ENCODE measurements at regions not wholly inside any gene's neighbourhood (a gene's known extent, or its start where the extent isn't known, plus 50 kb on each side); places are given as distances from the start of the nearest gene placed in this dataset.

DNA sequence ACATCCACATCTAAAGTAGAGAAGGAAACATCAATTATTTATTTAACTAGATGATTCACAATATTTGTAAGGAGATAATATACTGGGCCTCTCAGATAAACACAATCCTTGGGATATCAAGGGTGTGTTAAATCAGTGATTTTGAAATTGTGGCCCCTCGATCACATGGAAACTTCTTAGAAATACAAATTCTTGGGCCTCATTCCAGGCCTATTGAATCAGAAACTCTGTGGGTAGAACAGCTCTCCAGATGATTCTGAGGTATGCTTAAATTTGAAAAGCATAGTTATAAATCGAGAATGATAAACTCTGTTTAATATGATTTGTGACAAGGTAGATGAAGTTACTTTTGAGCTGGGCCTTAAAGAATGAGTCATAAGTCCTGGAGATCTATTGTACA is 64.3 kb upstream of the GPR174 start:
- Histone ChIP-seq H4K20me1 (ENCODE audit: control insufficient read depth, insufficient read depth, insufficient read length) (no peaks in the 10 kb centered on the region), H3T11ph (ENCODE audit: low read length) (no peak overlapping the region), H3K9me3 (ENCODE audit: control insufficient read depth, low read depth, low read length) (peaks cover 6% of the 10 kb centered on the region), H3K18ac (ENCODE audit: insufficient read length, low read depth, low read length) (no peak overlapping the region), H3K4ac (ENCODE audit: low read depth, low read length) (no peak overlapping the region), H3K79me1 (ENCODE audit: insufficient read depth, low read depth, low read length, poor library complexity, severe bottlenecking) (no peaks in the 10 kb centered on the region), H4K8ac (replicated peaks; ENCODE audit: insufficient read length, low read depth, low read length) (no peak overlapping the region), H2BK120ac (ENCODE audit: low read depth, low read length, poor library complexity, severe bottlenecking) (no peak overlapping the region), H3K4me1 (ENCODE audit: insufficient read depth, low read length) (no peaks in the 10 kb centered on the region), H3K27me3 (ENCODE audit: insufficient read depth, low read length) (no peaks in the 10 kb centered on the region), H4K91ac (ENCODE audit: insufficient read length, low read depth, low read length) (no peak overlapping the region), H3K56ac (ENCODE audit: insufficient read length, low read depth, low read length) (no peak overlapping the region), H3K79me2 (ENCODE audit: insufficient read depth, low read length) (no peaks in the 10 kb centered on the region), H3K14ac (ENCODE audit: insufficient read depth, low read length) (no peak overlapping the region), H2BK5ac (ENCODE audit: insufficient read length, low read length) (no peak overlapping the region), H4K5ac (ENCODE audit: insufficient read length, low read depth, low read length) (no peak overlapping the region), H2BK15ac (ENCODE audit: low read depth, low read length) (no peak overlapping the region), H2BK12ac (ENCODE audit: insufficient read length, low read depth, low read length) (no peak overlapping the region), H3K23ac (ENCODE audit: insufficient read length, low read depth, low read length) (no peak overlapping the region), H2AK5ac (ENCODE audit: insufficient read length, low read length) (no peak overlapping the region), H3K23me2 (ENCODE audit: insufficient read length, low read depth, low read length, poor library complexity, severe bottlenecking) (no peaks in the 10 kb centered on the region), H3K27ac (ENCODE audit: insufficient read length, low read depth, low read length) (no peak overlapping the region), H3K9ac (ENCODE audit: extremely low read depth, insufficient read length, low read length) (no peak overlapping the region), H2BK20ac (ENCODE audit: low read depth, low read length, poor library complexity, severe bottlenecking) (no peak overlapping the region), H3K4me2 (ENCODE audit: insufficient read depth, insufficient read length, low read length) (no peak overlapping the region), H2AFZ (ENCODE audit: low read length) (no peak overlapping the region)
- peaks cover 5% of the 10 kb centered on the region in 2 experiments for H3K4me1 Mint-ChIP-seq
- no peak for DNase-seq
- H3K27me3 Mint-ChIP-seq (ENCODE audit: low read depth) = no peaks in the 10 kb centered on the region
- TF ChIP-seq, protein P1, sequence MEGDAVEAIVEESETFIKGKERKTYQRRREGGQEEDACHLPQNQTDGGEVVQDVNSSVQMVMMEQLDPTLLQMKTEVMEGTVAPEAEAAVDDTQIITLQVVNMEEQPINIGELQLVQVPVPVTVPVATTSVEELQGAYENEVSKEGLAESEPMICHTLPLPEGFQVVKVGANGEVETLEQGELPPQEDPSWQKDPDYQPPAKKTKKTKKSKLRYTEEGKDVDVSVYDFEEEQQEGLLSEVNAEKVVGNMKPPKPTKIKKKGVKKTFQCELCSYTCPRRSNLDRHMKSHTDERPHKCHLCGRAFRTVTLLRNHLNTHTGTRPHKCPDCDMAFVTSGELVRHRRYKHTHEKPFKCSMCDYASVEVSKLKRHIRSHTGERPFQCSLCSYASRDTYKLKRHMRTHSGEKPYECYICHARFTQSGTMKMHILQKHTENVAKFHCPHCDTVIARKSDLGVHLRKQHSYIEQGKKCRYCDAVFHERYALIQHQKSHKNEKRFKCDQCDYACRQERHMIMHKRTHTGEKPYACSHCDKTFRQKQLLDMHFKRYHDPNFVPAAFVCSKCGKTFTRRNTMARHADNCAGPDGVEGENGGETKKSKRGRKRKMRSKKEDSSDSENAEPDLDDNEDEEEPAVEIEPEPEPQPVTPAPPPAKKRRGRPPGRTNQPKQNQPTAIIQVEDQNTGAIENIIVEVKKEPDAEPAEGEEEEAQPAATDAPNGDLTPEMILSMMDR (conservative IDR thresholded peaks at IDR 0.05) = no peak
- WGBS (ENCODE audit: extremely low coverage, insufficient read length, low lambda C conversion rate) = no CpG with 5 or more reads among the region's 2 CpGs
- H3K27ac Mint-ChIP-seq = no peak overlapping the region
- peaks cover 44 to 52% of the 10 kb centered on the region in 2 experiments for H3K9me3 Mint-ChIP-seq
- peaks cover 0 to 2% (median 0%) of the 10 kb centered on the region in 3 experiments; a peak in 2 of 7 replicates for H3K36me3 Mint-ChIP-seq (ENCODE audit: insufficient read depth in 1 of 3, low read depth in 3 of 3)
- no peak overlapping the region for H3K4me3 Mint-ChIP-seq

Measured in H9 (cell line).